NCI-H82 (cell line): ENCODE measurements at regions not wholly inside any gene's neighbourhood (a gene's known extent, or its start where the extent isn't known, plus 50 kb on each side); places are given as distances from the start of the nearest gene placed in this dataset.

Experiments used
- DNase-seq: peaks from one replicate; lab custom pipeline; 2025; lab: John Stamatoyannopoulos, UW

GRCh38 chr2:5990086-5990485 is 297.9 kb downstream of the SOX11 start:
- no peak for DNase-seq

DNA sequence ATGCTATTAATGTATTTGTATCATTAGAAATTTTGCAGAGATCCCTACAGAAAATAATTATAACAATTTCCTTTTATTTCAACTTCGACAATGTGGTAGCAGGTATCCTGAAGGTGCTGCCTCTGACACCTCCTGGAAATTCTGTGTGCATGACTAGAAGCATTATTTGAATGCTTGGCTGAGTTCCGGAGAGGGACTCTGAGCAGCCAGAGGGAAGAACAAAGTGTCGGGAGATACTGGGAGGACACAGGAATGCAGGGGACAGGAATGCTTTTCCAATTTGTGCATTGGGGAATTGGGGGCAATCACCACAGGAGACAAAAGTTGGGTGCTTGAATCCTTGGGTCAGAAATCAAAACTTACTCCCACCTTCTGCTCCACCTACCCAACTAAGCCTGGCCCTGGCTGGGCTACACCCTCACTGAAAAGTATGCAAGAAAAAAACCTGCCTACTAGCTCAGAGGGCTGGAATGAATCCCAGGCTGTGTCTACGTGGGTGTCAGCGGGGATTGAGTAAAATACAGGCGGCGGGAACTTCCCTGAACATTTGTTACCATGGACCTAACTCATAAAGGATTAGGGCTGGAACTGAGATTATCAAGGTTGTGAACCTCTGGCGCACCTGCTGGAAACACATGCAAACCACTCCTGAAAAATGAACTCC is 299.3 kb downstream of the SOX11 start:
- peak; percentile 15 for DNase-seq

GRCh38 chr2:5995832-5996231 is 303.6 kb downstream of the SOX11 start:
- no peak for DNase-seq

DNA sequence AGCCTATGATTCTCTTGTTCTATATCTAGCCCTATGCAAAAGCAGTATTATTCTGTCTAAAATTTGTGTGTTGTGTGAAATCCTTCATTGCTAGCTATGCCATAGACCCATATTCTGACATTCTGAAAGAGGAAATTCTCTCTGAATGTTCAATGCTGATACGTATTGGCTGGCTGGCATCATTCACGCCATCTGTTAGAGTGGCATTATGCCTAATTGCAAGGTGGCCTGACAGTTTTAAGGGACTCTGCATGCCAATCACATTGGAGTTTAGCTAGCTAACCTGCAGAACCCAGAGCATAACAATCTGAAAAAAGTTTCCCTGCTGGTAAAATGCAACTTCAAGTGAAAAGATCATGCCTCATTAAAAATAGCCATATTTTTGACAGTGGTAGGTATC is 316.0 kb downstream of the SOX11 start:
- DNase-seq = no peak

DNA sequence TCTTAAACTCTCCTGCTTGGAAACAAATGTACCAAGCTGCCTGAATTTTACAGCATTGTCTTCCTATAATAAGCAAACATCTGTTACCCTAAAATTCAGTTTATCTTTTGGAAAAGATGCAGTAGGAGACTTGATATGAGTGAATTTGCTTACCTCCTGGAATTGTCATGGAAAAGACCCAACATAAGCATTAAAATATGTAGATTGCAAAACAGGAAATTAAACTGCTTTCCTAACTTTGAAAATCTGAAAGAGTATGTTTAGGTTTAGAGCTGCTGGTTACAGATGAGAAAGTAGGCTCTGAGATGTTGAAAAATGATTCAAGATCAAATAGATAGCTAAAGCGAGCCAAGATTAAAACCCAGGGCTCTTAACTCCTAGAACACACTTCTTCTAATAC is 316.5 kb downstream of the SOX11 start:
- no peak for DNase-seq

DNA sequence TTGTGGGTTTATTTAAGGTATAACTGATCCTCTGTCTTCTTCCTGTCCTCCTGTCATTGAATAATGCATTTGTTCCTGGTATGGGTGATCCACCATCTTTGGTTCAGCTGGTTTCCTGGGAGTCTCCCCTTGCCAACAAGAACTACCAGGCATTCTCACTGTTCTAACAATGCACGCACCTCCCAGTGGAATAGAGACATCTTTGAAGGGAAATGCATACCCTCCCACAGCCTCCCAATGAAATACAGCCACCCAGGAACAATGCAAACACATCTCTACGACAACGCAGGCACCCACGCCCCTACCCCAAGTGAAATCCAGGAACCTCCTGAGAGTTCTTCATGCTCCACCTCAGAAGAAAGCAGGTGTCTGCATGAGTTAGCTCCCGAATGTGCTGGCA is 318.0 kb downstream of the SOX11 start:
- no peak for DNase-seq

- DNase-seq = no peak
Observed at GRCh38 chr2:6011921-6012320, 319.7 kb downstream of the SOX11 start.

DNA sequence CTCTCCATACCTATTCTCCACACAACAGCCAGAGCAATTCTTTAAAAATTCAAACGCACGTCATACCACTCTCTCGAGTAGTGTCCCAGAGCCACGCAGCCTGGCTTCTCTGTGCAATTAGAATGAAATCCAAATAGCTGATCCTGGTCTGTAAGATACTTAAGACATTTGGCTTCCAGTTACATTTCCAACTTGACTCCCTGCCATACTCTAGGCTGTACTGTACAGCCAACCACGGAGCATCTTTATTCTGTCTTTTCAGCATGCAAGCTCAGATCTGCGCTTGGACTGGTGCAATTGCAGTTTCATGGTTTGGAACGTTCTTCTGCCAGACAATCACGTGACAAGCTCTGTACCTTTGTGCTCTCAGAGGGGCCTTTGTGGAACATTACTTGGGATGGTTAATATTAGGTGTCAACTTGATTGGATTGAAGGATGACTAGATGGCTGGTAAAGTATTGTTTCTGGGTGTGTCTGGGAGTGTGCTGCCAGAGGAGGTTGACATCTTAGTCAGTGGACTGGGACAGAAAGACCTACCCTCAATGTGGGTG is 325.6 kb downstream of the SOX11 start:
- DNase-seq = no peak

GRCh38 chr2:6024229-6024628 is 332.0 kb downstream of the SOX11 start:
- DNase-seq = no peak

DNA sequence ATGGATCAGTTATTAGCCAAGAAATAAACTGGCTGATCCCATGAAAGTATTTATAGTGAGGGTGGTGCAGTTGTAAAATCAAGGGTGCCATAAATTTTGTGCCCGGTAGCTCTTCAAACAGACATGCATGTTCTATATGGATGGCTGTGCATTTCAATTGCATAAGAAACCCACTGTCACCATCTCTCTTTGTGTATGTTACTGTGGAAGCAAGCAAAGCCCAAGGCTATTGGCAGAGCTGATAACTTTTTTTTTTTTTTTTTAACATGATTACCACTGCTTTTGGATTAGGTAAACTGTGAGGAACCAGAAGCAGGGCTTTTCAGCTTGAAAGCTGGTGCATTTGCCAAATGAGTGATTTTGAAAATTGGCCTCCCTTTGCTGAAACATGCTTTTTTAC is 332.6 kb downstream of the SOX11 start:
- DNase-seq = no peak

- peak; percentile 94 for DNase-seq
Observed at GRCh38 chr2:6025391-6025790, 333.2 kb downstream of the SOX11 start.

GRCh38 chr2:6027066-6027465 is 334.9 kb downstream of the SOX11 start:
- DNase-seq = peak; percentile 3

- peak; percentile 5 for DNase-seq
Observed at GRCh38 chr2:6031200-6031867, 339.1 kb downstream of the SOX11 start.

DNA sequence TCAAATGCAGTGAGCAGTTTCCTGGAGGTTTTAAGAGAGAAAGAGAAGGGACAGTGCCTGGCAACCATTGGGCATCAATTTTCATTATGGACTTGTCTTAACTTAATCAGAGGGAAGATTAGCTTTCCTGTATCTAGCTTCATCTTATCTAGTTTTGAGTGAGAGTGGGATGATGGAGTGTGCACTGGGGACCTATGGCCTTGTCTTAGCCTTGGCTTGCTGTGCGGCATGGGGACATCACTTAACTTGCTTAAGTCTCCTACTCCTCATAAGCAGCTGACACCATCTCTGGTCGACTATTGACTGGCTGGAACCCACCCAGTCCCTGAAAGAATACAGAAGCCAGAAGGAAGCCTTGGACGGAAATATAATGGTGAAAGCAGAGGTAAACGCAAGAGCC is 344.0 kb downstream of the SOX11 start:
- no peak for DNase-seq

GRCh38 chr2:6043238-6043637 is 351.1 kb downstream of the SOX11 start:
- no peak for DNase-seq

DNA sequence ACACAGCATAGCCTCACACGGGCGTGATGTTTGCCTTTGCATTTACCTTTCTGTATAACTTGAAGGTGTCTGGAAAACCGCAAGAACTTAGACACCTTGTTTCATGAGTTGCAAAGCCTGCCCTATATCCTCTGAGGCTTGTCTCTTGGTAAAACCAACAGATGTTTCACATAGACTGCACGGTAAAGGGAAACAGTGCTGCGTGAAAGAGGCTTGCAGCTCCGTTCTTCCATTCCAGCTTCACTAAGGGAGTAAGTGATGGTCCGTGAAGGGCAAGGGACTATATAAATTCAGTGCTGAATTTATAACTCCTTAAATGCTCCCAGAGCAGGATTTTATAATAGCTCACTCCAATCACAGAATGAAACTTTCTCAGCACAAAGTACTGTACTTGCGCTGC is 360.5 kb downstream of the SOX11 start:
- no peak for DNase-seq

- DNase-seq = no peak
Observed at GRCh38 chr2:6053743-6054142, 361.6 kb downstream of the SOX11 start.

DNA sequence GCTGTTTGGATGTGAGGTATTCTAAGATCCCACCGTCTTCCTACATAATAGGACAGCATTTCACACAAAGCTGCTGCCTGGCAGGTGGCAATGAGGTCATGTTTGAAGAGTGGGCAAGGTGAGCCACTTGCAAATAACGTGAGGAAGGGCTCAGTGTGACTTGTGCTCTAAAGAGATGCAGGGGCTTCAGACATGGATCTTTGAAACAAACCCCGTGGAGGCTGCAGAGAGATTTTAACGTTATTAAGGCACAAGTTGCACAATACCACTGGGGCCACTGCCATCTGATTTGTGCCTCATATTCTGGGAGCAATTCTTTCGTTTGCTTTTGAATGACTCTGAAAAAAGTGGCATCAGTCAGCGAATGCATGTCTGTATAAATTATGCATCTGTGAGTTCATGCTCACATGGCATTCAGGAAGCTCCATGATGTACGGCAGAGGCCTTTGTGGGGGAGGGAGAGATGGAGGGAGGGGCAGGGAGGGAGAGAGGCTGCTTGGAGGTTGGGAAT is 362.0 kb downstream of the SOX11 start:
- DNase-seq = no peak

- no peak for DNase-seq
Observed at GRCh38 chr2:6060992-6061663, 368.9 kb downstream of the SOX11 start.

GRCh38 chr2:6064757-6065156 is 372.6 kb downstream of the SOX11 start:
- DNase-seq = no peak

DNA sequence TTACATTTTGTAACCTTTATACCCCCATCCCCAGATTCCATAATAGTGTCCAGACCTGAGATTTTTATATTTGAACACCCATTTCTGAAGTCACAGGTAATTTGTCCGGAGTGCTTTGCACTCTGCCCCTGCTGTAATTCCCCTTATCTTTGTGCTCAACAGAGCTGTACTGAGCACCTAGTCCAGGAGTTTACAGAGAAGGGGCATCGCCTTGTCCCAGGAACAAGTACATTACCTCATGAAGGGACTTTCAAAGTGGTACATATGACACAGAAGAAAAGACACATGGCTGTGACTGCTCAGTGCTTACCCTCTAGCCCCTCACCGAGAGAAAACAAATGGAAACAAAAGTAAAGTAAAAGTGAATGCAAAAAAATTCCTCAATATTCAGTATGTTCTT is 373.5 kb downstream of the SOX11 start:
- no peak for DNase-seq

GRCh38 chr2:6067089-6067488 is 374.9 kb downstream of the SOX11 start:
- no peak for DNase-seq

- DNase-seq = no peak
Observed at GRCh38 chr2:6067806-6068205, 375.6 kb downstream of the SOX11 start.
